GM19468 (cell line): ENCODE measurements at regions not wholly inside any gene's neighbourhood (a gene's known extent, or its start where the extent isn't known, plus 50 kb on each side); places are given as distances from the start of the nearest gene placed in this dataset.

Experiments
- ATAC-seq: cut with Tn5 transposase; IDR thresholded peaks from one replicate; pipeline ENCODE4 v1.9.1; 2021; ENCODE audit warnings: mild to moderate bottlenecking, moderate library complexity, moderate number of reproducible peaks; ENCODE audit not compliant: unreplicated experiment; ENCODE audit errors: extremely low read depth

GRCh38 chr4:149923736-149924135, 108.1 kb upstream of the IQCM start:
- ATAC-seq = no peak

GRCh38 chr4:149927514-149927913, 111.9 kb upstream of the IQCM start:
- no peak for ATAC-seq

- no peak for ATAC-seq
Measured at GRCh38 chr4:149928507-149928906, 112.9 kb upstream of the IQCM start.

GRCh38 chr4:149931431-149931830, 115.8 kb upstream of the IQCM start:
- ATAC-seq = no peak

- ATAC-seq = no peak
Measured at GRCh38 chr4:149932188-149932587, 116.5 kb upstream of the IQCM start.

GRCh38 chr4:149933120-149933519, 117.5 kb upstream of the IQCM start:
- ATAC-seq = no peak

- no peak for ATAC-seq
Measured at GRCh38 chr4:149933883-149934282, 118.2 kb upstream of the IQCM start.

GRCh38 chr4:149949381-149949780, 128.9 kb upstream of the DCLK2 start:
- no peak for ATAC-seq

GRCh38 chr4:149951152-149951900, 126.9 kb upstream of the DCLK2 start:
- no peak for ATAC-seq

- no peak for ATAC-seq
Measured at GRCh38 chr4:149952101-149952500, 126.1 kb upstream of the DCLK2 start.

GRCh38 chr4:149952716-149953115, 125.5 kb upstream of the DCLK2 start:
- no peak for ATAC-seq

- no peak for ATAC-seq
Measured at GRCh38 chr4:149955780-149956390, 122.4 kb upstream of the DCLK2 start.

- ATAC-seq = no peak
Measured at GRCh38 chr4:149956678-149957077, 121.6 kb upstream of the DCLK2 start.

- no peak for ATAC-seq
Measured at GRCh38 chr4:149961876-149962597, 116.2 kb upstream of the DCLK2 start.

- no peak for ATAC-seq
Measured at GRCh38 chr4:149964001-149964796, 114.0 kb upstream of the DCLK2 start.

GRCh38 chr4:149965206-149965605, 113.0 kb upstream of the DCLK2 start:
- no peak for ATAC-seq

- ATAC-seq = no peak
Measured at GRCh38 chr4:149972407-149972806, 105.8 kb upstream of the DCLK2 start.

- no peak for ATAC-seq
Measured at GRCh38 chr4:149973181-149973580, 105.1 kb upstream of the DCLK2 start.

- ATAC-seq = no peak
Measured at GRCh38 chr4:149975172-149975571, 103.1 kb upstream of the DCLK2 start.

- no peak for ATAC-seq
Measured at GRCh38 chr4:149980121-149980682, 98.0 kb upstream of the DCLK2 start.
